IPS DF 6.9 (cell line): ENCODE measurements at regions not wholly inside any gene's neighbourhood (a gene's known extent, or its start where the extent isn't known, plus 50 kb on each side); places are given as distances from the start of the nearest gene placed in this dataset.

Experiments used
- DNase-seq: peaks from one replicate; pipeline ENCODE4 v3.0.0-alpha.2; 2013; ENCODE audit warnings: low read depth, low spot score
- H3K27ac ChIP-seq: one replicate; pipeline ENCODE4 v1.5.1; 2013; ENCODE audit warnings: low read length, control low read depth
- H3K27me3 ChIP-seq: 2 replicates; pipeline ENCODE4 v1.6.1; 2013; ENCODE audit warnings: mild to moderate bottlenecking, low read length; ENCODE audit not compliant: control insufficient read depth, insufficient read depth
- H3K36me3 ChIP-seq: 2 replicates; pipeline ENCODE4 v1.6.1; 2013; ENCODE audit warnings: low read length; ENCODE audit not compliant: control insufficient read depth, insufficient read depth
- H3K4me1 ChIP-seq: 2 replicates; pipeline ENCODE4 v1.6.1; 2013; ENCODE audit warnings: low read length; ENCODE audit not compliant: control insufficient read depth, insufficient read depth
- H3K4me3 ChIP-seq: 2 replicates; pipeline ENCODE4 v1.5.1; 2013; ENCODE audit warnings: mild to moderate bottlenecking, low read length
- H3K9me3 ChIP-seq: 2 replicates; pipeline ENCODE4 v1.6.1; 2013; ENCODE audit warnings: low read length, inconsistent platforms; ENCODE audit not compliant: control insufficient read depth, insufficient read depth
- WGBS: extraction: QIAGEN DNeasy Blood & Tissue Kit; methylation state at CpG from one replicate; pipeline ENCODE4 v1.1.7; 2013; ENCODE audit warnings: mixed read lengths, missing lambda C conversion rate; ENCODE audit not compliant: insufficient read length, insufficient coverage; 5-methylcytosine and 5-hydroxymethylcytosine counted together

DNA sequence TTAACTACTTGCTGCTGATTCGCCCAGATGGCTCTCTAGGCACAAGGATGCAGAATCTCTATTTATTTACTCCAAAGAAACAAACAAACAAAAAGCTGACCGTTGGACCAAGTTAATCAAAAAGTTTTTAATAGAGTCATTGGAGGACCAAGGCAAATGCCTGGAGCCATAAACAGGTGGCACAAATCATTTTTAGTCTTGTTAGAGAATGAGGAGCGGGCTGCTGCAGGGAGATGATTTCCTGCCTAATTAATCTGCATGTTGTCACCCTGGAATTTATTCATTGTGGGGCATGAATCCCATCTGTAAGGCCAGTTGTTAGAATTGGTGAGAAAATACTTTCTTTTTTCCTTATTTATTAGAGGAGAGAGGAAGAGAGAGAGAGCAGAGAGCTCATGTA, 147.4 kb upstream of the GATB start:
- WGBS: no CpG with 5 or more reads among the region's 3 CpGs
- Histone ChIP-seq H3K9me3 (no peaks in the 10 kb centered on the region), H3K27ac (no peak overlapping the region), H3K4me3 (no peak overlapping the region), H3K36me3 (no peaks in the 10 kb centered on the region), H3K27me3 (no peaks in the 10 kb centered on the region), H3K4me1 (peaks cover 4% of the 10 kb centered on the region)
- no peak for DNase-seq

DNA sequence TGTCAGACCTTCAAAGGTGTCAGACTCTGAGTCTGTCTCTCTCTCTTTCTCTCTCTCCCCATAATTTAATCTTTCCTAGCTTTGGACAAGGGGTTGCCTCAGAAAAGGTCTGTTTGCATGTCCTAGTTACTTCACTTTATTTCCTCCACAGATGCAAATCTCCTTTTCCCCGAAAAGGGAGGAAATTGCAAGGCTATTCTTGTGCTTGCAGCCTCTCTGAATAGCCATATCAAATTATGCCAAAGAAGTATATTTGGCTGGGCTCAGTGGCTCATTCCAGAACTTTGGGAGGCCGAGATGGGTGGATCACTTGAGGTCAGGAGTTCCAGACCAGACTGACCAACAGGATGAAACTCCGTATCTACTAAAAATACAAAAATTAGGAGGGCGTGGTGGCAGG, 145.6 kb upstream of the GATB start:
- no peaks in the 10 kb centered on the region for H3K9me3 ChIP-seq
- no peaks in the 10 kb centered on the region for H3K36me3 ChIP-seq
- H3K27ac ChIP-seq: no peak overlapping the region
- no CpG with 5 or more reads among the region's 4 CpGs for WGBS
- no peak for DNase-seq
- no peaks in the 10 kb centered on the region for H3K27me3 ChIP-seq
- H3K4me1 ChIP-seq: peaks cover under 1% of the 10 kb centered on the region; the same call in 1 of the 2 replicates
- H3K4me3 ChIP-seq: no peak overlapping the region

DNA sequence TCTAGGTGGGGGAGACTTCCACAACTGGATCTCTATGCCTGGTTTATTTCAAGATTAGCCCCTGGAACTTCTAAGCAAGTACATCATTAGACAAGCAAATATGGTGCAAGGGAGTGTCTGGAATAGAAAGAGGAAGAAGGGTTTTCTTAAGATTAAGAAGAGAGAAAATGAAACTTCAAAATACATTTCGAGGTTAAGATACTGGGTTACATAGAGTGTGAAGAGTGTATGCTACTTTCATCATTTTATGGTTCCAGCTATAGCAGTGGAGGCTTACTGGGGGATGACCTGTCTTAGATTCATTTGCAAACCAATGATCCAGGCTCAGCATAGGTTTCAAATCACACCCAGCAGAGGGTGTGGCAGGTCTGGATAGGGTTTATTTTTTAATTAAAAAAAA, 144.4 kb upstream of the GATB start:
- Histone ChIP-seq H3K36me3 (no peaks in the 10 kb centered on the region), H3K4me1 (no peaks in the 10 kb centered on the region), H3K4me3 (no peak overlapping the region), H3K9me3 (no peaks in the 10 kb centered on the region), H3K27me3 (no peaks in the 10 kb centered on the region), H3K27ac (no peak overlapping the region)
- WGBS: no CpG with 5 or more reads among the region's 1 CpG
- no peak for DNase-seq

- H3K36me3 ChIP-seq: no peaks in the 10 kb centered on the region
Observed at GRCh38 chr4:151901631-151902030, 140.8 kb upstream of the GATB start.

DNA sequence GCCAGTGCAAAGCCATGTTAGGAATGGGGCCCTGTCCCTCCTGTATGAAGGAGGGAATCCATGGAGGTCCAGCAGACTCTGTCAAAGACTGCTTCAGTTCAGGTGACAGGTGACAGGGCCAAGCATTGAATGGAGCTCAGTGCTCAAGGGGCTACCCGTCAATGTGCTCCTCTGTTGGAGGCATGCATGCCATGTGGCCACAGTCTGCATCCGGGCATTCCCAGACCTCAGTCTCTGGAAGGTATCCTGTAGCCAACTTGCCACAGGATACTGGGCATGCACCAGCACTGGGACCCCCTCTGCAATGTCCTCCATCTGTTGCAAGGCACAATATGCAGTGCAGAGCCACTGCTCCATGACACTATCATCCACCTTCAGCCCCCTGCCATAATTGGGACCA, 136.1 kb upstream of the GATB start:
- H3K9me3 ChIP-seq: no peaks in the 10 kb centered on the region
- H3K27me3 ChIP-seq: no peaks in the 10 kb centered on the region; the same call in 1 of the 2 replicates
- no peak for DNase-seq
- H3K27ac ChIP-seq: no peak overlapping the region
- H3K36me3 ChIP-seq: no peaks in the 10 kb centered on the region
- H3K4me1 ChIP-seq: no peaks in the 10 kb centered on the region
- no peak overlapping the region for H3K4me3 ChIP-seq
- no CpG with 5 or more reads among the region's 2 CpGs for WGBS

More at GRCh38 chr4:151901631-151902030, 140.8 kb upstream of the GATB start:
- no peak for DNase-seq
- no peaks in the 10 kb centered on the region; the same call in 1 of the 2 replicates for H3K27me3 ChIP-seq
- no peaks in the 10 kb centered on the region for H3K9me3 ChIP-seq
- no peaks in the 10 kb centered on the region for H3K4me1 ChIP-seq
- no peak overlapping the region for H3K27ac ChIP-seq
- no peak overlapping the region for H3K4me3 ChIP-seq

DNA sequence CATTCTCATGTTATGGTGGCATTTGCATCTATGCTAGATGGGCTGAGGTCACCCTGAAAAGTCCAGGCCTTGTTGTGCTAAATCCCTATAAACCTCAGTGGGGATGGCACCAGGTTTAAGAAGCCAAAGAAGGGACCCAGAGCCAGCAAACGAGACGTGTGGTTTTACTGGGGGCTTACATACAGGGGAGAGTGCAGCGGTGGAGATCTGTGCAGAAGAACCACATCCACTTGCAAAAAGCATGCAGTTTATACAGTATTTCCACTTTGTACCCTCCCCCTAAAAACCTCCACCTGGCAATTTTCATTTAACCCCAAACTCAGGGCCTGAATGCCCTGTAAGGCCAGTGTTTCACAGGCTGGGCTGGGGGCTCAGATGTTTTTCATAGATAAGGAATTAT, 134.9 kb upstream of the GATB start:
- no CpG with 5 or more reads among the region's 3 CpGs for WGBS
- H3K9me3 ChIP-seq: no peaks in the 10 kb centered on the region
- H3K27me3 ChIP-seq: no peaks in the 10 kb centered on the region; the same call in 1 of the 2 replicates
- no peak for DNase-seq
- H3K4me3 ChIP-seq: no peak overlapping the region
- H3K4me1 ChIP-seq: no peaks in the 10 kb centered on the region
- H3K36me3 ChIP-seq: no peaks in the 10 kb centered on the region
- no peak overlapping the region for H3K27ac ChIP-seq

- Histone ChIP-seq H3K27me3 (no peaks in the 10 kb centered on the region; the same call in 1 of the 2 replicates), H3K9me3 (no peaks in the 10 kb centered on the region), H3K4me1 (no peaks in the 10 kb centered on the region), H3K4me3 (no peak overlapping the region), H3K27ac (no peak overlapping the region), H3K36me3 (no peaks in the 10 kb centered on the region)
- DNase-seq: no peak
- no CpG with 5 or more reads among the region's 3 CpGs for WGBS
Observed at GRCh38 chr4:151894246-151894645, 133.4 kb upstream of the GATB start.

GRCh38 chr4:151888367-151888866, 127.6 kb upstream of the GATB start:
- Histone ChIP-seq H3K4me3 (no peak overlapping the region), H3K36me3 (no peaks in the 10 kb centered on the region), H3K9me3 (no peaks in the 10 kb centered on the region), H3K27ac (no peak overlapping the region), H3K4me1 (peaks cover 2% of the 10 kb centered on the region; the same call in 1 of the 2 replicates), H3K27me3 (no peaks in the 10 kb centered on the region)
- DNase-seq: no peak
- WGBS: no CpG with 5 or more reads among the region's 6 CpGs

GRCh38 chr4:151887816-151888180, 127.0 kb upstream of the GATB start:
- no peaks in the 10 kb centered on the region for H3K27me3 ChIP-seq
- H3K4me3 ChIP-seq: no peak overlapping the region
- no peaks in the 10 kb centered on the region for H3K9me3 ChIP-seq
- no peak overlapping the region for H3K27ac ChIP-seq
- no peaks in the 10 kb centered on the region for H3K36me3 ChIP-seq
- peaks cover 2% of the 10 kb centered on the region; the same call in 1 of the 2 replicates for H3K4me1 ChIP-seq
- no peak for DNase-seq
- WGBS: no CpG with 5 or more reads among the region's 3 CpGs

- WGBS: no CpG with 5 or more reads among the region's 9 CpGs
- Histone ChIP-seq H3K4me1 (peaks cover 2% of the 10 kb centered on the region; the same call in 1 of the 2 replicates), H3K36me3 (no peaks in the 10 kb centered on the region), H3K9me3 (no peaks in the 10 kb centered on the region), H3K27me3 (no peaks in the 10 kb centered on the region), H3K4me3 (no peak overlapping the region), H3K27ac (no peak overlapping the region)
- no peak for DNase-seq
Observed at GRCh38 chr4:151887031-151887815, 126.4 kb upstream of the GATB start.

- Histone ChIP-seq H3K9me3 (no peaks in the 10 kb centered on the region), H3K27me3 (no peaks in the 10 kb centered on the region), H3K27ac (no peak overlapping the region), H3K4me1 (peaks cover 2% of the 10 kb centered on the region; the same call in 1 of the 2 replicates), H3K36me3 (no peaks in the 10 kb centered on the region), H3K4me3 (no peak overlapping the region)
- WGBS: no CpG with 5 or more reads among the region's 5 CpGs
- no peak for DNase-seq
Observed at GRCh38 chr4:151885123-151885522, 124.3 kb upstream of the GATB start.
